ENCODE measurements at regions not wholly inside any gene's neighbourhood (a gene's known extent, or its start where the extent isn't known, plus 50 kb on each side); places are given as distances from the start of the nearest gene placed in this dataset.

DNA sequence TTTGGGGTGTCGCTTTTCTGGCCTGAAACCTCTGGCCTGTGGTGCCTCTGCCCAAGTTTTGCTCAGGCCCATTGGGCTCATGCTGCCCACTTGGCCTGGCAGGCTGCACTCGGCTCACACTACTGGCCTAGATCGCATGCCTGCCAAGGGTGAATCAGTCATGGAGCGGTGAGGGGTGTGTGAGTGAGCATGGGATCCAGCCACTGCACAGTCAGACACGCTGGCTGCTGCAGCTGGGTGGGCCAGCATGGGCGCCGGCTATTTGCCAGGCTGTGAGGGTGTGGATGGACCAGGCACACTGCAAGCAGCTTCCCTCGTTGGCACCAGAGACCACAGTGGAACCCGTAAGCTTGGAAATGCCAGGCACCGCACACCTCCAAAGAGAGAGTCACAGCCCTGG lies 145.4 kb upstream of the CNR1 start:
- intact Hi-C loops (cut with DNase I), result no loop called here
- no peaks in the 10 kb centered on the region for H3K4me1 ChIP-seq
- DNase-seq, result no peak
- H3K27me3 ChIP-seq, result no peaks in the 10 kb centered on the region
- ATAC-seq, result peak; percentile 17
- no peak overlapping the region for H3K27ac ChIP-seq
- no peaks in the 10 kb centered on the region for H3K36me3 ChIP-seq
- no peaks in the 10 kb centered on the region for H3K9me3 ChIP-seq
- TF ChIP-seq CTCF (IDR thresholded peaks at IDR 0.05), result no peak
- no peak overlapping the region for H3K4me3 ChIP-seq

DNA sequence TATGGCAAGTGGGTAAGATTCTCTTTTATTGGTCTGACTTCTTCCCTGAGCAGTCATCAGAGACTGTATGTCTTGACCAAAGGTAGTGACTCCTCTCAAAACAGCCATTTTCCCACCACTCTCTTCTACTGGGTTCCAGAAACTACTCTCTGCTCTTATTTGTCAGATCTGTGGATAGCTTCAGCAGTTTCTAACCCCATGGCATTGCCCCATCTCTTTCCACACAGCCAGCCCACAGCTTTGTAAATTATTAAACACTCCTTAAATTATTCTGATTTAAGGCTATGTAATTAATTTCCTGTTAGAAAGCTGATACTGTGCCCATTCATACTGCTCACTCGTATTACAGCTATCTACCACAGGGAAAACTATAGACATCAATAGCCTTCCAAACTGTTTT lies 138.4 kb upstream of the CNR1 start:
- ATAC-seq (no peak), DNase-seq (no peak)
- TF ChIP-seq CTCF (IDR thresholded peaks at IDR 0.05), result no peak
- Histone ChIP-seq H3K9me3 (no peaks in the 10 kb centered on the region), H3K4me1 (no peaks in the 10 kb centered on the region), H3K27me3 (no peaks in the 10 kb centered on the region), H3K27ac (no peak overlapping the region), H3K36me3 (no peaks in the 10 kb centered on the region), H3K4me3 (no peak overlapping the region)
- intact Hi-C loops (cut with DNase I), result no loop called here

GRCh38 chr6:88302769-88303225 lies 136.7 kb upstream of the CNR1 start:
- no peak for ATAC-seq
- intact Hi-C loops (cut with DNase I), result no loop called here

DNA sequence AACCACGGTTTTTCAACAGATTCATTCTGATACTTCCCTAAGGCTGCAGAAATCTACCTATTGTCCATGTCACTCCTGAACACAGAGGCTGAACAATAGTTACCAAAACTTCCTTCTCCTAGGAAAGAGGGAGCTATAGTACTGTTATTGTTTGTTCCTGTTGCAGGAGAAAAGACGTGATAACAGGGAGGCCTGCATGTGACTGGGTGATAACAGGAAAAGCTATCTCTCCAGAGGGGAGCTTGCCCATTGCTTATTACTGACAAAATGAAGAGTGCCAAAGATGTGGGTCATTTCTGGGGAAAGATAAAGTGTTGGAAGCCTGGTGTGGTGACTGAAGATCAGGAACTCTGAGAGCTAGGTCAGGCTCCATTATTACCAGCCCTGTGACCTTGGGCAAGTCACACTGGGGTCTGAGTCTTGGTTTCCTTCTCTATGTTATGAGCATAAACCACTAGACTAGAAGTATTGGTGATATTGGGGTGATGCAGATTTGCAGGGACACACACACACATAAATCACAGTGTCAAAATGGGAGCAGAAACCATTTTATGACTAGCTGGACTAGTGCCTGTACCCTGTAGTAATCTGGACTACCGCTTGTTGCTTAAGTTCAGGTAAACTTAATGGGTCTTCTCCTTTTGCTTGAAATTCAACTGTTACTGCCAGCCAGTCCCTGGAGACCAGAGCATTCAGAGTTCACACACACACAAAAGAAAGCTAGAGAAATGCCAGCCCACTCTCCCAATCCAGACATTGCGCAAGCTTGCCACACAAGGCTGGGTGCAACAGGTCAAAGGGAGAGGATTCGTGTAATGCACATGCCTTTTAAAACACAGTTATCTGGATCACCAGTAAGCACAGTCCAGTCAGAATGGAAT lies 136.0 kb upstream of the CNR1 start:
- H3K4me3 ChIP-seq, result no peak overlapping the region
- DNase-seq, result no peak
- no peaks in the 10 kb centered on the region for H3K4me1 ChIP-seq
- TF ChIP-seq CTCF (IDR thresholded peaks at IDR 0.05), result no peak
- H3K36me3 ChIP-seq, result no peaks in the 10 kb centered on the region
- intact Hi-C loops (cut with DNase I), result no loop called here
- no peaks in the 10 kb centered on the region for H3K27me3 ChIP-seq
- no peaks in the 10 kb centered on the region for H3K9me3 ChIP-seq
- ATAC-seq, result no peak
- H3K27ac ChIP-seq, result no peak overlapping the region

More at GRCh38 chr6:88302769-88303225, 136.7 kb upstream of the CNR1 start:
- no peaks in the 10 kb centered on the region for H3K4me1 ChIP-seq
- H3K27ac ChIP-seq, result no peak overlapping the region
- H3K27me3 ChIP-seq, result no peaks in the 10 kb centered on the region
- no peak for DNase-seq
- no peak for TF ChIP-seq CTCF (IDR thresholded peaks at IDR 0.05)
- H3K36me3 ChIP-seq, result no peaks in the 10 kb centered on the region
- H3K4me3 ChIP-seq, result no peak overlapping the region
- no peaks in the 10 kb centered on the region for H3K9me3 ChIP-seq

GRCh38 chr6:88301256-88301655 lies 135.1 kb upstream of the CNR1 start:
- Histone ChIP-seq H3K36me3 (no peaks in the 10 kb centered on the region), H3K27ac (no peak overlapping the region), H3K9me3 (no peaks in the 10 kb centered on the region), H3K4me1 (no peaks in the 10 kb centered on the region), H3K4me3 (no peak overlapping the region), H3K27me3 (no peaks in the 10 kb centered on the region)
- DNase-seq (no peak), ATAC-seq (no peak)
- intact Hi-C loops (cut with DNase I), result no loop called here
- TF ChIP-seq CTCF (IDR thresholded peaks at IDR 0.05), result no peak

Measured in upper lobe of right lung (tissue), 1 donor.